LNCAP (cell line): ENCODE measurements at regions not wholly inside any gene's neighbourhood (a gene's known extent, or its start where the extent isn't known, plus 50 kb on each side); places are given as distances from the start of the nearest gene placed in this dataset.

ENCODE experiments used
- CTCF ChIP-seq: fragments of 450-650 bp; IDR thresholded peaks from 2 replicates; pipeline ENCODE4 v1.5.1; 2017; ENCODE audit warnings: mild to moderate bottlenecking

DNA sequence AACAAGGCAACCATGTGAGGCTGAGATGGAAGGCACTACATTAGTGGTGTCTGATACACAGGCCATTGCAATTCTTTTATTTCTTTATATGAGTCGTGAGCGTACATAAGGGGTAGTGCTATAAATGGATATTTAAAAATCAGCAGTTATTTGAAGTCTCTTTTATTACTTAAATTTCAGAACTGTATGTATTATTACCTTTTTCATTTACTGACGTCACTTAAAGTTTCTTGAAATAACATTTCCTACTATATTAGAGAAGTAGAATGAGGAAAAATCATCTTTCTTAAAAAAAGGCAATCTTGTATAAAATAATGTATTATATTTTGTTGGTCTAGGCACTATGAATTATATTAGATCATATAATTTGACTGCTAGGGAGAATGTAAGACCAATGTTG, 280.9 kb upstream of the CYLC2 start:
- TF ChIP-seq CTCF, result no peak

DNA sequence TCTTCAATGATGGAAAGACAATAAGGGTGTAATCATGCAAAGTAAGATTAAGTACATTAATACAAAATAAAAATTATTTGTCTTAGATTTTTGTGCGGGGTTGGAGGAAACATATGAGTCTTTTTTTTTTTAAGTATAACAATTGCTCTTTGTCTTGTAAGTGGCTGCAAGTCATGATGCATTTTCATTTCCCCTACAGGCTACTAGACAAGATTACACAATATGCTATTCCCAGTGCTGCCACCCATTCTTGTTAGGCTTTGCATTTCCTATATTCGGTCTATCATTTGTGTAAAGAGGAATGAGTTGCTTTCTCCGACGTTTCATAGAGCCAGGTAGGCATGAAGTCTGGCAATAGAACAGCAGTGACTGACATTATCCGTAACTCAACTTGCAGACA, 294.2 kb upstream of the CYLC2 start:
- no peak for TF ChIP-seq CTCF

- TF ChIP-seq CTCF, result no peak
These were observed 325.9 kb upstream of the CYLC2 start for GRCh38 chr9:102669220-102669619.

GRCh38 chr9:102652471-102652870, 342.7 kb upstream of the CYLC2 start:
- no peak for TF ChIP-seq CTCF

DNA sequence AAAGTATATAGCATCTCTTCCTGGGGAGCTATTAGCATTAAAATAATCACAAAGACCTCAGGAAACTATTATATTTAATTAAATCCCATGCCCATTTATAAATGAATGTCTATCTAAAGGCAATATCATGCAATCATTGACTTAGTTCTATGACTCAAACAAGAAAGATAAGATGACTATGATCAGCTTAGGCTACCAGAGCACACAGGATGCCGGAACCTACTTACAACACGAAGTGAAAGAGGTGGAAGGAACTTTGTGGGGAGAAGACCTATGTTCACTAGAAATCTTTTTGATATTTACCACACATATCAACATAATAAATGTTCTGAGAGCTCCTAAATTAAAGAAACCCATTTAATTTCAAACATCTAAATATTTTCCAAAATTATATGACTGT, 344.2 kb upstream of the CYLC2 start:
- no peak for TF ChIP-seq CTCF

DNA sequence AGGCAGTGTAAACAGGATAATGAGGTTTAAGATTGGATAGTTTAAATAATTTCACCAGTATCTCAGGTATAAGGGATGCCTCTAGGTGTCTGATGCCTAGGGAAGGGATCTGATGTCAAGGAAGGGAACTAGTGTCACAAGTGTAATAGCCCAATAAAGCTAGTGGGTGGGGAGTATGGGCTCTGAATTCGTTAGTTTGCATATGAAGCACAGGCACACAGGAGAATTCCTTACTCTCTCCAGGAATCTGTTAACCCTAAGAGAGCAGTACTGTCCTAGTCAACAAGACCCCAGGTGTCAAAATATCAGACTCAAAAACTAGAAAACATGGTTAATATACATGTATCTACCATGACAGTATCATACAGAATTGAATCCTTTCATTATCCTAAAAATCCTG, 352.5 kb upstream of the CYLC2 start:
- no peak for TF ChIP-seq CTCF

DNA sequence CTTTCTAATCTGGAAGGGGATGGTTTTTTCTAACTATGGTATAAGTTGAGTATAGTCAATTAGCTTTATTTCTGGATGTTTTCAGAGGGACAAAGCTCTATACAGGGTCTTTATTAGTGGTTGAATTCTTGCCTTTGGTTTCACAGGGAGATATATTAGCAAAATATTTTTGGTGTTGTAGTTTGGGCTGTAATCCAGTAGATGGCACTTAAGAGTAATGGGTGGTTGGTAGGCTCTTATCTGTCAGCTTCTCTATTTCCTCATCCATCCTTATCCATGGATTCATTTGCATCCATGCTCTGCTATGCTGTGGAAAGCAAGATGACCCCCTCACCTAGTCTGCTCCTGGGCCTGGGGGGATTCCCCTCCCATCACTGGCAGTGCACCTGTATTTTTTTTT, 363.6 kb upstream of the CYLC2 start:
- TF ChIP-seq CTCF, result peak; percentile 51

GRCh38 chr9:102609461-102609860, 385.7 kb upstream of the CYLC2 start:
- TF ChIP-seq CTCF, result no peak
